Activated naive CD8-positive, alpha-beta T cell treated with anti-CD3 and anti-CD28 coated beads for 36 hours (primary cell): ENCODE measurements at regions not wholly inside any gene's neighbourhood (a gene's known extent, or its start where the extent isn't known, plus 50 kb on each side); places are given as distances from the start of the nearest gene placed in this dataset.

Experiments used
- DNase-seq: peaks from one replicate; pipeline ENCODE4 v3.0.0; 2021
- H3K27ac Mint-ChIP-seq: one replicate; pipeline ENCODE4 v1.8.0; 2022; ENCODE audit warnings: mild to moderate bottlenecking, moderate library complexity, mixed read lengths
- H3K27me3 Mint-ChIP-seq: one replicate; pipeline ENCODE4 v1.8.0; 2022; ENCODE audit warnings: mild to moderate bottlenecking, mixed read lengths
- H3K36me3 Mint-ChIP-seq: one replicate; pipeline ENCODE4 v1.8.0; 2021; ENCODE audit warnings: mild to moderate bottlenecking, mixed read lengths
- H3K4me1 Mint-ChIP-seq: one replicate; pipeline ENCODE4 v1.8.0; 2021; ENCODE audit warnings: mixed read lengths
- H3K4me3 Mint-ChIP-seq: one replicate; pipeline ENCODE4 v1.8.0; 2022; ENCODE audit warnings: mild to moderate bottlenecking, moderate library complexity, mixed read lengths
- H3K9me3 Mint-ChIP-seq: one replicate; pipeline ENCODE4 v1.8.0; 2022; ENCODE audit warnings: mixed read lengths

GRCh38 chr2:8176887-8177286 lies 505.0 kb upstream of the ID2 start:
- Mint-ChIP-seq H3K36me3 (peaks cover 2% of the 10 kb centered on the region), H3K4me1 (no peaks in the 10 kb centered on the region), H3K9me3 (peaks cover 3% of the 10 kb centered on the region), H3K27me3 (no peaks in the 10 kb centered on the region), H3K27ac (no peak overlapping the region), H3K4me3 (no peak overlapping the region)
- DNase-seq, result no peak

- Mint-ChIP-seq H3K9me3 (peaks cover 3% of the 10 kb centered on the region), H3K4me3 (no peak overlapping the region), H3K27me3 (no peaks in the 10 kb centered on the region), H3K27ac (no peak overlapping the region), H3K36me3 (peaks cover 2% of the 10 kb centered on the region), H3K4me1 (no peaks in the 10 kb centered on the region)
- no peak for DNase-seq
Measured at GRCh38 chr2:8177566-8177965, 504.3 kb upstream of the ID2 start.

GRCh38 chr2:8178911-8179310 lies 502.9 kb upstream of the ID2 start:
- no peak overlapping the region for H3K27ac Mint-ChIP-seq
- H3K4me3 Mint-ChIP-seq, result no peak overlapping the region
- no peaks in the 10 kb centered on the region for H3K27me3 Mint-ChIP-seq
- H3K36me3 Mint-ChIP-seq, result peaks cover 3% of the 10 kb centered on the region
- no peak for DNase-seq
- no peaks in the 10 kb centered on the region for H3K4me1 Mint-ChIP-seq
- peaks cover 3% of the 10 kb centered on the region for H3K9me3 Mint-ChIP-seq

GRCh38 chr2:8189316-8189715 lies 492.5 kb upstream of the ID2 start:
- DNase-seq, result no peak
- Mint-ChIP-seq H3K9me3 (no peaks in the 10 kb centered on the region), H3K27me3 (peaks cover 3% of the 10 kb centered on the region), H3K27ac (no peak overlapping the region), H3K4me1 (no peaks in the 10 kb centered on the region), H3K36me3 (no peaks in the 10 kb centered on the region), H3K4me3 (no peak overlapping the region)

- H3K9me3 Mint-ChIP-seq, result no peaks in the 10 kb centered on the region
- H3K4me1 Mint-ChIP-seq, result no peaks in the 10 kb centered on the region
- no peak for DNase-seq
- no peak overlapping the region for H3K4me3 Mint-ChIP-seq
- H3K27ac Mint-ChIP-seq, result no peak overlapping the region
- no peaks in the 10 kb centered on the region for H3K36me3 Mint-ChIP-seq
- H3K27me3 Mint-ChIP-seq, result peaks cover 3% of the 10 kb centered on the region
Measured at GRCh38 chr2:8190279-8190678, 491.6 kb upstream of the ID2 start.

- H3K27ac Mint-ChIP-seq, result no peak overlapping the region
- H3K36me3 Mint-ChIP-seq, result no peaks in the 10 kb centered on the region
- H3K27me3 Mint-ChIP-seq, result peaks cover 3% of the 10 kb centered on the region
- no peaks in the 10 kb centered on the region for H3K4me1 Mint-ChIP-seq
- DNase-seq, result no peak
- no peaks in the 10 kb centered on the region for H3K9me3 Mint-ChIP-seq
- no peak overlapping the region for H3K4me3 Mint-ChIP-seq
Measured at GRCh38 chr2:8191427-8191826, 490.4 kb upstream of the ID2 start.

GRCh38 chr2:8193146-8193545 lies 488.7 kb upstream of the ID2 start:
- H3K4me1 Mint-ChIP-seq, result no peaks in the 10 kb centered on the region
- DNase-seq, result no peak
- no peaks in the 10 kb centered on the region for H3K9me3 Mint-ChIP-seq
- H3K27ac Mint-ChIP-seq, result no peak overlapping the region
- H3K27me3 Mint-ChIP-seq, result peaks cover 3% of the 10 kb centered on the region
- no peaks in the 10 kb centered on the region for H3K36me3 Mint-ChIP-seq
- no peak overlapping the region for H3K4me3 Mint-ChIP-seq

GRCh38 chr2:8193686-8194615 lies 487.9 kb upstream of the ID2 start:
- H3K4me3 Mint-ChIP-seq, result no peak overlapping the region
- H3K27me3 Mint-ChIP-seq, result peaks cover 3% of the 10 kb centered on the region

GRCh38 chr2:8195784-8196183 lies 486.1 kb upstream of the ID2 start:
- no peak overlapping the region for H3K4me3 Mint-ChIP-seq
- peaks cover 5% of the 10 kb centered on the region for H3K9me3 Mint-ChIP-seq
- H3K27me3 Mint-ChIP-seq, result peaks cover 10% of the 10 kb centered on the region
- H3K4me1 Mint-ChIP-seq, result no peaks in the 10 kb centered on the region
- no peak for DNase-seq
- no peak overlapping the region for H3K27ac Mint-ChIP-seq
- H3K36me3 Mint-ChIP-seq, result no peaks in the 10 kb centered on the region

More at GRCh38 chr2:8193686-8194615, 487.9 kb upstream of the ID2 start:
- H3K27ac Mint-ChIP-seq, result no peak overlapping the region
- no peaks in the 10 kb centered on the region for H3K9me3 Mint-ChIP-seq
- no peaks in the 10 kb centered on the region for H3K36me3 Mint-ChIP-seq
- DNase-seq, result no peak
- no peaks in the 10 kb centered on the region for H3K4me1 Mint-ChIP-seq

- no peaks in the 10 kb centered on the region for H3K36me3 Mint-ChIP-seq
- no peak for DNase-seq
- H3K27ac Mint-ChIP-seq, result no peak overlapping the region
- H3K4me3 Mint-ChIP-seq, result no peak overlapping the region
- H3K9me3 Mint-ChIP-seq, result peaks cover 5% of the 10 kb centered on the region
- H3K4me1 Mint-ChIP-seq, result no peaks in the 10 kb centered on the region
- peaks cover 10% of the 10 kb centered on the region for H3K27me3 Mint-ChIP-seq
Measured at GRCh38 chr2:8196316-8196715, 485.5 kb upstream of the ID2 start.

- H3K27me3 Mint-ChIP-seq, result peaks cover 7% of the 10 kb centered on the region
- H3K9me3 Mint-ChIP-seq, result peaks cover 5% of the 10 kb centered on the region
- H3K4me3 Mint-ChIP-seq, result no peak overlapping the region
- no peaks in the 10 kb centered on the region for H3K36me3 Mint-ChIP-seq
- H3K4me1 Mint-ChIP-seq, result no peaks in the 10 kb centered on the region
- no peak overlapping the region for H3K27ac Mint-ChIP-seq
- no peak for DNase-seq
Measured at GRCh38 chr2:8197101-8197500, 484.8 kb upstream of the ID2 start.

- Mint-ChIP-seq H3K27ac (no peak overlapping the region), H3K9me3 (peaks cover 5% of the 10 kb centered on the region), H3K27me3 (peaks cover 7% of the 10 kb centered on the region), H3K36me3 (no peaks in the 10 kb centered on the region), H3K4me1 (peaks cover 3% of the 10 kb centered on the region), H3K4me3 (no peak overlapping the region)
- no peak for DNase-seq
Measured at GRCh38 chr2:8197825-8198224, 484.0 kb upstream of the ID2 start.

GRCh38 chr2:8198766-8199382 lies 483.0 kb upstream of the ID2 start:
- Mint-ChIP-seq H3K36me3 (no peaks in the 10 kb centered on the region), H3K4me1 (peaks cover 3% of the 10 kb centered on the region), H3K9me3 (peaks cover 5% of the 10 kb centered on the region), H3K27ac (no peak overlapping the region), H3K27me3 (peaks cover 7% of the 10 kb centered on the region), H3K4me3 (no peak overlapping the region)
- DNase-seq, result no peak

GRCh38 chr2:8202132-8202531 lies 479.7 kb upstream of the ID2 start:
- Mint-ChIP-seq H3K4me1 (peaks cover 3% of the 10 kb centered on the region), H3K4me3 (no peak overlapping the region), H3K36me3 (no peaks in the 10 kb centered on the region), H3K27me3 (peaks cover 7% of the 10 kb centered on the region), H3K9me3 (peaks cover 11% of the 10 kb centered on the region), H3K27ac (no peak overlapping the region)
- no peak for DNase-seq

GRCh38 chr2:8203364-8203763 lies 478.5 kb upstream of the ID2 start:
- Mint-ChIP-seq H3K4me1 (peaks cover 3% of the 10 kb centered on the region), H3K27ac (no peak overlapping the region), H3K27me3 (peaks cover 7% of the 10 kb centered on the region), H3K4me3 (no peak overlapping the region), H3K36me3 (peaks cover 2% of the 10 kb centered on the region), H3K9me3 (peaks cover 21% of the 10 kb centered on the region)
- no peak for DNase-seq

GRCh38 chr2:8204711-8205110 lies 477.1 kb upstream of the ID2 start:
- Mint-ChIP-seq H3K27ac (no peak overlapping the region), H3K27me3 (peaks cover 7% of the 10 kb centered on the region), H3K36me3 (peaks cover 4% of the 10 kb centered on the region), H3K9me3 (peaks cover 25% of the 10 kb centered on the region), H3K4me3 (no peak overlapping the region), H3K4me1 (peaks cover 3% of the 10 kb centered on the region)
- no peak for DNase-seq
